Gastrocnemius medialis (tissue), 4 donors: ENCODE measurements at regions not wholly inside any gene's neighbourhood (a gene's known extent, or its start where the extent isn't known, plus 50 kb on each side); places are given as distances from the start of the nearest gene placed in this dataset.

Source experiments
- ATAC-seq, 2 donors: fragments of 150-250 bp; one replicate each; pipeline ENCODE4 v1.9.1; 2016
- DNase-seq, 2 donors: peaks; one replicate each; pipeline ENCODE4 v3.0.0-alpha.2; 2019
- H3K27ac ChIP-seq, 4 donors: fragments of 200-600 bp; sonication (generic); 1 replicate in 1 of 4; 2 replicates in 3 of 4; pipeline ENCODE4 v1.5.1; 2016 to 2018; ENCODE audit warnings: mild to moderate bottlenecking in 2 of 4, moderate library complexity in 1 of 4
- H3K27me3 ChIP-seq, 3 donors: fragments of 200-600 bp; sonication (generic) in 2 of 3; 1 replicate in 1 of 3; 2 replicates in 2 of 3; pipeline versions ENCODE4 v1.5.1 to v1.6.0; 2016 to 2019; ENCODE audit warnings: mild to moderate bottlenecking in 1 of 3, moderate library complexity in 1 of 3
- H3K36me3 ChIP-seq, 2 donors: fragments of 200-600 bp; sonication (generic) in 1 of 2; one replicate each; pipeline ENCODE4 v1.5.1; 2017 to 2018
- H3K4me1 ChIP-seq, 2 donors: fragments of 200-600 bp; sonication (generic) in 1 of 2; one replicate each; pipeline ENCODE4 v1.5.1; 2016 to 2017; ENCODE audit warnings: mild to moderate bottlenecking in 2 of 2
- H3K4me3 ChIP-seq, 4 donors: fragments of 200-600 bp; sonication (generic) in 3 of 4; 1 replicate in 1 of 4; 2 replicates in 3 of 4; pipeline ENCODE4 v1.5.1; 2016 to 2019; ENCODE audit warnings: mild to moderate bottlenecking in 2 of 4
- H3K9me3 ChIP-seq, 3 donors: fragments of 200-600 bp; sonication (generic) in 2 of 3; 1 replicate in 1 of 3; 2 replicates in 2 of 3; pipeline ENCODE4 v1.5.1; 2016 to 2019
- POLR2A ChIP-seq, 2 donors: fragments of 450-650 bp; IDR thresholded peaks; one replicate each; pipeline ENCODE4 v1.6.1; 2017; ENCODE audit warnings: antibody characterized with exemption in 2 of 2, mild to moderate bottlenecking in 2 of 2, moderate library complexity in 2 of 2
- in situ Hi-C, 4 donors: fragments of 200-750 bp; cut with MboI; loops; one replicate each; pipeline versions ENCODE4 v1.15.0 to v1.8.0; 2017; ENCODE audit warnings: low sequenced_read_pairs in 4 of 4
- intact Hi-C: fragments of 100-400 bp; cut with DNase I; formaldehyde crosslinking; loops from one replicate; pipeline ENCODE4 v1.15.1; 2023; ENCODE audit warnings: low total_unique reads
- TF ChIP-seq, protein P1 (sequence below), 5 experiments: fragments of 450-650 bp in 3 of 5; fragments of 200-600 bp in 2 of 5; sonication (generic) in 2 of 5; IDR thresholded peaks in 4 of 5; conservative IDR thresholded peaks in 1 of 5; 1 replicate in 4 of 5; 2 replicates in 1 of 5; pipeline ENCODE4 v1.5.1; 2016 to 2019; ENCODE audit warnings: antibody characterized with exemption in 5 of 5, mild to moderate bottlenecking in 3 of 5, moderate library complexity in 3 of 5

GRCh38 chr13:18993884-18994660 lies 187.6 kb downstream of the TUBA3C start:
- ATAC-seq (peak in 1 of 2 donors; percentile 19), DNase-seq (peak in 1 of 2 donors; percentile 21)
- Histone ChIP-seq H3K27ac (peak overlapping the region in 1 of 4 donors; percentile 1), H3K27me3 (no peaks in the 10 kb centered on the region), H3K36me3 (no peaks in the 10 kb centered on the region), H3K4me3 (no peak overlapping the region), H3K4me1 (peaks cover 7 to 21% of the 10 kb centered on the region in 2 donors), H3K9me3 (no peaks in the 10 kb centered on the region)
- in situ Hi-C loops (loop anchor here in 1 of 4 donors (25.0 kb wide), 1 partner anchor 107 kb away; no protein-coding TSS in a partner anchor), intact Hi-C loops (no loop called here)
- TF ChIP-seq, protein P1, sequence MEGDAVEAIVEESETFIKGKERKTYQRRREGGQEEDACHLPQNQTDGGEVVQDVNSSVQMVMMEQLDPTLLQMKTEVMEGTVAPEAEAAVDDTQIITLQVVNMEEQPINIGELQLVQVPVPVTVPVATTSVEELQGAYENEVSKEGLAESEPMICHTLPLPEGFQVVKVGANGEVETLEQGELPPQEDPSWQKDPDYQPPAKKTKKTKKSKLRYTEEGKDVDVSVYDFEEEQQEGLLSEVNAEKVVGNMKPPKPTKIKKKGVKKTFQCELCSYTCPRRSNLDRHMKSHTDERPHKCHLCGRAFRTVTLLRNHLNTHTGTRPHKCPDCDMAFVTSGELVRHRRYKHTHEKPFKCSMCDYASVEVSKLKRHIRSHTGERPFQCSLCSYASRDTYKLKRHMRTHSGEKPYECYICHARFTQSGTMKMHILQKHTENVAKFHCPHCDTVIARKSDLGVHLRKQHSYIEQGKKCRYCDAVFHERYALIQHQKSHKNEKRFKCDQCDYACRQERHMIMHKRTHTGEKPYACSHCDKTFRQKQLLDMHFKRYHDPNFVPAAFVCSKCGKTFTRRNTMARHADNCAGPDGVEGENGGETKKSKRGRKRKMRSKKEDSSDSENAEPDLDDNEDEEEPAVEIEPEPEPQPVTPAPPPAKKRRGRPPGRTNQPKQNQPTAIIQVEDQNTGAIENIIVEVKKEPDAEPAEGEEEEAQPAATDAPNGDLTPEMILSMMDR (IDR thresholded peaks at IDR 0.05 in 4 of 5, conservative IDR thresholded peaks at IDR 0.05 in 1 of 5) = no peak

- Histone ChIP-seq H3K27ac (no peak overlapping the region), H3K4me3 (no peak overlapping the region), H3K27me3 (no peaks in the 10 kb centered on the region), H3K9me3 (no peaks in the 10 kb centered on the region), H3K36me3 (no peaks in the 10 kb centered on the region), H3K4me1 (peaks cover 7 to 21% of the 10 kb centered on the region in 2 donors)
- DNase-seq (peak in 1 of 2 donors; percentile 33), ATAC-seq (peak in 1 of 2 donors; percentile 29)
- intact Hi-C loops (no loop called here), in situ Hi-C loops (loop anchor here in 1 of 4 donors (25.0 kb wide), 1 partner anchor 105 kb away; no protein-coding TSS in a partner anchor)
- no peak for TF ChIP-seq POLR2A (IDR thresholded peaks at IDR 0.05)
- TF ChIP-seq, protein P1 (IDR thresholded peaks at IDR 0.05 in 4 of 5, conservative IDR thresholded peaks at IDR 0.05 in 1 of 5) = no peak
Measured at GRCh38 chr13:18992791-18993190, 188.8 kb downstream of the TUBA3C start.

DNA sequence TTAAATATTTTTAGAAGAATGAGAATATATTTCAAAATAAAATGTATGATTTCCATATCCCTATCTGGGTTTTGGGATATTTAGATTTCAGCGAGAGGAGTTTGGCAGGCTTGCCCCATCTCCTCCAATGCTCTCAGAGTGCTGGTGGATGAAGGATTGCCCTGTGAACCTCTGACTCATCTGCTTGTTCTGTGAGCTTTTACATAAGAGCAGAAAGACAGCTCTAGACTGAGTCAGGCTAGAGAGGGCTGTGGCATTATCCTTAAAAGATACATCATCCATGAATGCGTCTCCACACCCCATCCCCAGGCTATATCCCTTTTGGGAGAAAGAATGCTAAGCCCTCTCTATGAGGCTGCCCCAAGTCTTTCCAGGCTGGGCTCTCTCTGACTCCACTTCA lies 190.6 kb downstream of the TUBA3C start:
- DNase-seq = no peak
- H3K4me3 ChIP-seq = no peak overlapping the region
- TF ChIP-seq POLR2A (IDR thresholded peaks at IDR 0.05) = no peak
- TF ChIP-seq, protein P1 (IDR thresholded peaks at IDR 0.05 in 4 of 5, conservative IDR thresholded peaks at IDR 0.05 in 1 of 5) = no peak
- H3K36me3 ChIP-seq = no peaks in the 10 kb centered on the region
- ATAC-seq = no peak
- no peak overlapping the region for H3K27ac ChIP-seq
- in situ Hi-C loops = loop anchor here in 1 of 4 donors (25.0 kb wide), 1 partner anchor 104 kb away; no protein-coding TSS in a partner anchor
- peaks cover 7 to 20% of the 10 kb centered on the region in 2 donors for H3K4me1 ChIP-seq
- H3K27me3 ChIP-seq = no peaks in the 10 kb centered on the region
- H3K9me3 ChIP-seq = no peaks in the 10 kb centered on the region
- intact Hi-C loops = no loop called here

- Histone ChIP-seq H3K36me3 (no peaks in the 10 kb centered on the region), H3K4me3 (no peak overlapping the region), H3K9me3 (no peaks in the 10 kb centered on the region), H3K4me1 (no peaks in the 10 kb centered on the region), H3K27me3 (no peaks in the 10 kb centered on the region), H3K27ac (no peak overlapping the region)
- ATAC-seq (no peak), DNase-seq (no peak)
- in situ Hi-C loops = loop anchor here in 1 of 4 donors (25.0 kb wide), 1 partner anchor 91 kb away; no protein-coding TSS in a partner anchor
- TF ChIP-seq, protein P1 (IDR thresholded peaks at IDR 0.05 in 4 of 5, conservative IDR thresholded peaks at IDR 0.05 in 1 of 5) = no peak
- no peak for TF ChIP-seq POLR2A (IDR thresholded peaks at IDR 0.05)
- intact Hi-C loops = no loop called here
Measured at GRCh38 chr13:18978447-18978846, 203.2 kb downstream of the TUBA3C start.
